HEK293 (cell line): ENCODE measurements at regions not wholly inside any gene's neighbourhood (a gene's known extent, or its start where the extent isn't known, plus 50 kb on each side); places are given as distances from the start of the nearest gene placed in this dataset.

Experiments used
- ZNF311 ChIP-seq: fragments of 450-650 bp; formaldehyde crosslinking; IDR thresholded peaks from 2 replicates; pipeline ENCODE4 v1.5.1; 2017; ENCODE audit warnings: missing biosample characterization, missing genetic modification characterization, borderline replicate concordance
- ZNF747 ChIP-seq: fragments of 450-650 bp; formaldehyde crosslinking; IDR thresholded peaks from 2 replicates; pipeline ENCODE4 v1.5.1; 2016; ENCODE audit warnings: missing biosample characterization, missing genetic modification characterization
- TF ChIP-seq, protein P1 (sequence below): fragments of 450-650 bp; formaldehyde crosslinking; IDR thresholded peaks from 2 replicates; pipeline ENCODE4 v1.5.1; 2016; ENCODE audit warnings: missing biosample characterization, missing genetic modification characterization

DNA sequence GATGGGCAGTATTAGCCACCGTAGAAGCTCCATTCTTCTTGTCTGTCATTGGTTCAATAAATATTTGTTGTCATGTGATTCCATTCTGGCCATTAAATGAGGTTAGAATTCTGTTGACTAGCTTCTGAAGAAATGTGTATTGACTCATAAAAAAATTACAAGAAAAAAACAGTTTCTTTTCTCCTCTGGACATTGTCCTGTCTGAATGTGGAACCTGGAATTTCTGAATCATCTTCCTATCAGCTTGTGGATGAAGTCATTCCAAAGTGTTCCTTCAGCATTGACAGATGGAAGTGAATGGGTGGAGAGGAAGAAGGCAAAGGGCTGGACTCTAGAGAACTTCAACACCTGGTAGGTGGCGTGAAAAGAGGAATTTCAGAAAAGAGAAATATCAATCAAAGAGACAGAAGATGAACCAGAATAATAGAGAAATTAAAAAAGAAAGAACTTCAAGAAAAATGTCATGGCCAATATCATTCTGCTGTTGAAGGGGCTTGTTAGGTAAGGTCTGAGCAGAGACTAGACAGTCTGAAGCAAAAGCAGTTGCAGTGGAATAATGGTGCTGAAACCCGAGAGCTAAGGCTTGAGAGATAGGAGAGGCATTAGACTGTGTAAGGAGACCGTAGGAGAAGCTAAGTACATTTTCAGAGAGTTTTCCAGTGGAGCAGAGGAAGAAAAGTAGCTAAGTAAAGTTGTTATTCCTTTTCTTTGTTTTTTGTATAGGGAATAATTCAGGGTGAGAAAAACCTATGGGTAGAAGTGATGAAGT is 806.6 kb downstream of the SQOR start:
- TF ChIP-seq, protein P1, sequence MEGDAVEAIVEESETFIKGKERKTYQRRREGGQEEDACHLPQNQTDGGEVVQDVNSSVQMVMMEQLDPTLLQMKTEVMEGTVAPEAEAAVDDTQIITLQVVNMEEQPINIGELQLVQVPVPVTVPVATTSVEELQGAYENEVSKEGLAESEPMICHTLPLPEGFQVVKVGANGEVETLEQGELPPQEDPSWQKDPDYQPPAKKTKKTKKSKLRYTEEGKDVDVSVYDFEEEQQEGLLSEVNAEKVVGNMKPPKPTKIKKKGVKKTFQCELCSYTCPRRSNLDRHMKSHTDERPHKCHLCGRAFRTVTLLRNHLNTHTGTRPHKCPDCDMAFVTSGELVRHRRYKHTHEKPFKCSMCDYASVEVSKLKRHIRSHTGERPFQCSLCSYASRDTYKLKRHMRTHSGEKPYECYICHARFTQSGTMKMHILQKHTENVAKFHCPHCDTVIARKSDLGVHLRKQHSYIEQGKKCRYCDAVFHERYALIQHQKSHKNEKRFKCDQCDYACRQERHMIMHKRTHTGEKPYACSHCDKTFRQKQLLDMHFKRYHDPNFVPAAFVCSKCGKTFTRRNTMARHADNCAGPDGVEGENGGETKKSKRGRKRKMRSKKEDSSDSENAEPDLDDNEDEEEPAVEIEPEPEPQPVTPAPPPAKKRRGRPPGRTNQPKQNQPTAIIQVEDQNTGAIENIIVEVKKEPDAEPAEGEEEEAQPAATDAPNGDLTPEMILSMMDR, result no peak
- TF ChIP-seq ZNF311 (tag by site-specific recombination) (no peak), ZNF747 (tag by site-specific recombination) (no peak)
